Ectodermal cell (in vitro differentiated cells): ENCODE measurements at regions not wholly inside any gene's neighbourhood (a gene's known extent, or its start where the extent isn't known, plus 50 kb on each side); places are given as distances from the start of the nearest gene placed in this dataset.

Source experiments
- H3K27ac ChIP-seq: 2 replicates; pipeline ENCODE4 v1.7.0; 2013; ENCODE audit warnings: mild to moderate bottlenecking, low read depth, low read length; ENCODE audit not compliant: insufficient read depth, poor library complexity, severe bottlenecking
- H3K27me3 ChIP-seq: 2 replicates; pipeline ENCODE4 v1.7.0; 2013; ENCODE audit warnings: mild to moderate bottlenecking, low read length; ENCODE audit not compliant: insufficient read depth, control insufficient read depth, poor library complexity, severe bottlenecking
- H3K36me3 ChIP-seq: one replicate; pipeline ENCODE4 v1.7.0; 2013; ENCODE audit warnings: low read length; ENCODE audit not compliant: control insufficient read depth, insufficient read depth
- H3K4me1 ChIP-seq: one replicate; pipeline ENCODE4 v1.7.0; 2013; ENCODE audit warnings: low read length; ENCODE audit not compliant: control insufficient read depth, insufficient read depth
- H3K4me3 ChIP-seq: 2 replicates; pipeline ENCODE4 v1.7.0; 2013; ENCODE audit warnings: low read depth, low read length, control low read depth; ENCODE audit not compliant: insufficient read depth
- H3K9me3 ChIP-seq: 2 replicates; pipeline ENCODE4 v1.7.0; 2013; ENCODE audit warnings: mild to moderate bottlenecking, low read length, moderate library complexity; ENCODE audit not compliant: control insufficient read depth
- WGBS, 2 experiments: methylation state at CpG; one replicate each; pipeline ENCODE4 v1.1.7; 2013; ENCODE audit warnings: missing lambda C conversion rate in 2 of 2; 5-methylcytosine and 5-hydroxymethylcytosine counted together

GRCh38 chr2:104025295-104025694 is 828.6 kb upstream of the POU3F3 start:
- Histone ChIP-seq H3K4me1 (peaks cover 3% of the 10 kb centered on the region), H3K9me3 (no peaks in the 10 kb centered on the region), H3K27me3 (no peaks in the 10 kb centered on the region), H3K36me3 (no peaks in the 10 kb centered on the region), H3K4me3 (no peak overlapping the region), H3K27ac (no peak overlapping the region)
- WGBS, 2 experiments, result 86 to 90% methylated on average over 1 of the region's 1 CpG

GRCh38 chr2:104026725-104027124 is 827.2 kb upstream of the POU3F3 start:
- Histone ChIP-seq H3K4me3 (no peak overlapping the region), H3K27me3 (no peaks in the 10 kb centered on the region), H3K4me1 (peaks cover 3% of the 10 kb centered on the region), H3K9me3 (no peaks in the 10 kb centered on the region), H3K36me3 (no peaks in the 10 kb centered on the region), H3K27ac (no peak overlapping the region)
- 83 to 86% methylated on average over 13 of the region's 13 CpGs for WGBS, 2 experiments

- Histone ChIP-seq H3K4me1 (peaks cover 3% of the 10 kb centered on the region), H3K36me3 (no peaks in the 10 kb centered on the region), H3K4me3 (no peak overlapping the region), H3K27me3 (no peaks in the 10 kb centered on the region), H3K27ac (no peak overlapping the region), H3K9me3 (no peaks in the 10 kb centered on the region)
- 95 to 98% methylated on average over 2 of the region's 2 CpGs for WGBS, 2 experiments
Observed at GRCh38 chr2:104027321-104027720, 826.6 kb upstream of the POU3F3 start.

GRCh38 chr2:104028061-104028460 is 825.9 kb upstream of the POU3F3 start:
- WGBS, 2 experiments, result 90 to 95% methylated on average over 4 of the region's 4 CpGs

GRCh38 chr2:104033399-104033798 is 820.5 kb upstream of the POU3F3 start:
- H3K27me3 ChIP-seq, result no peaks in the 10 kb centered on the region
- H3K27ac ChIP-seq, result no peak overlapping the region
- no peak overlapping the region for H3K4me3 ChIP-seq
- no peaks in the 10 kb centered on the region for H3K9me3 ChIP-seq
- no CpG with 5 or more reads among the region's 3 CpGs for WGBS, 2 experiments
- no peaks in the 10 kb centered on the region for H3K4me1 ChIP-seq
- no peaks in the 10 kb centered on the region for H3K36me3 ChIP-seq

More at GRCh38 chr2:104028061-104028460, 825.9 kb upstream of the POU3F3 start:
- Histone ChIP-seq H3K36me3 (no peaks in the 10 kb centered on the region), H3K9me3 (no peaks in the 10 kb centered on the region), H3K27ac (no peak overlapping the region), H3K27me3 (no peaks in the 10 kb centered on the region), H3K4me3 (no peak overlapping the region), H3K4me1 (peaks cover 3% of the 10 kb centered on the region)

- Histone ChIP-seq H3K9me3 (no peaks in the 10 kb centered on the region), H3K4me1 (no peaks in the 10 kb centered on the region), H3K27me3 (no peaks in the 10 kb centered on the region), H3K27ac (no peak overlapping the region), H3K4me3 (no peak overlapping the region), H3K36me3 (no peaks in the 10 kb centered on the region)
- WGBS, 2 experiments, result 47 to 51% methylated on average over 2 of the region's 2 CpGs
Observed at GRCh38 chr2:104040771-104041170, 813.1 kb upstream of the POU3F3 start.

- H3K36me3 ChIP-seq, result no peaks in the 10 kb centered on the region
- H3K27me3 ChIP-seq, result no peaks in the 10 kb centered on the region
- no peaks in the 10 kb centered on the region for H3K4me1 ChIP-seq
- H3K9me3 ChIP-seq, result no peaks in the 10 kb centered on the region
- no peak overlapping the region for H3K27ac ChIP-seq
- no peak overlapping the region for H3K4me3 ChIP-seq
Observed at GRCh38 chr2:104041351-104041750, 812.6 kb upstream of the POU3F3 start.

GRCh38 chr2:104043864-104044263 is 810.1 kb upstream of the POU3F3 start:
- WGBS, 2 experiments, result 84 to 91% methylated on average over 7 to 8 of the region's 8 CpGs
- Histone ChIP-seq H3K27me3 (no peaks in the 10 kb centered on the region), H3K9me3 (no peaks in the 10 kb centered on the region), H3K4me1 (no peaks in the 10 kb centered on the region), H3K36me3 (no peaks in the 10 kb centered on the region), H3K4me3 (no peak overlapping the region), H3K27ac (no peak overlapping the region)

GRCh38 chr2:104045071-104045470 is 808.8 kb upstream of the POU3F3 start:
- WGBS, 2 experiments, result 96 to 98% methylated on average over 4 to 5 of the region's 5 CpGs
- H3K9me3 ChIP-seq, result no peaks in the 10 kb centered on the region
- no peak overlapping the region for H3K27ac ChIP-seq
- H3K36me3 ChIP-seq, result no peaks in the 10 kb centered on the region
- no peaks in the 10 kb centered on the region for H3K27me3 ChIP-seq
- no peaks in the 10 kb centered on the region for H3K4me1 ChIP-seq
- no peak overlapping the region for H3K4me3 ChIP-seq

- no peaks in the 10 kb centered on the region for H3K36me3 ChIP-seq
- no peaks in the 10 kb centered on the region for H3K27me3 ChIP-seq
- WGBS, 2 experiments, result 83 to 99% methylated on average over 1 to 2 of the region's 2 CpGs
- peaks cover 3% of the 10 kb centered on the region for H3K4me1 ChIP-seq
- no peak overlapping the region for H3K27ac ChIP-seq
- H3K9me3 ChIP-seq, result no peaks in the 10 kb centered on the region
- H3K4me3 ChIP-seq, result no peak overlapping the region
Observed at GRCh38 chr2:104046466-104046865, 807.4 kb upstream of the POU3F3 start.

GRCh38 chr2:104047516-104047915 is 806.4 kb upstream of the POU3F3 start:
- H3K27me3 ChIP-seq, result no peaks in the 10 kb centered on the region
- peaks cover 14% of the 10 kb centered on the region for H3K4me1 ChIP-seq
- no peaks in the 10 kb centered on the region for H3K36me3 ChIP-seq
- WGBS, 2 experiments, result 92 to 96% methylated on average over 9 to 10 of the region's 10 CpGs
- no peak overlapping the region for H3K27ac ChIP-seq
- H3K9me3 ChIP-seq, result no peaks in the 10 kb centered on the region
- no peak overlapping the region for H3K4me3 ChIP-seq
